ENCODE measurements at regions not wholly inside any gene's neighbourhood (a gene's known extent, or its start where the extent isn't known, plus 50 kb on each side); places are given as distances from the start of the nearest gene placed in this dataset.

GRCh38 chr6:163984124-163984936 lies 569.8 kb downstream of the QKI start:
- no peak for TF ChIP-seq CTCF (IDR thresholded peaks at IDR 0.05)
- no peak for TF ChIP-seq POLR2A (IDR thresholded peaks at IDR 0.05; ENCODE audit: low read depth)
- TF ChIP-seq POLR2AphosphoS5 (IDR thresholded peaks at IDR 0.05) = no peak

Measured in esophagus muscularis mucosa (tissue), 3 donors.